ENCODE measurements at regions not wholly inside any gene's neighbourhood (a gene's known extent, or its start where the extent isn't known, plus 50 kb on each side); places are given as distances from the start of the nearest gene placed in this dataset.
"Not testable (repeated sequence)": the region's sequence is repeated elsewhere in the genome, so short reads cannot be mapped to it uniquely, and the experiment has no call there.

DNA sequence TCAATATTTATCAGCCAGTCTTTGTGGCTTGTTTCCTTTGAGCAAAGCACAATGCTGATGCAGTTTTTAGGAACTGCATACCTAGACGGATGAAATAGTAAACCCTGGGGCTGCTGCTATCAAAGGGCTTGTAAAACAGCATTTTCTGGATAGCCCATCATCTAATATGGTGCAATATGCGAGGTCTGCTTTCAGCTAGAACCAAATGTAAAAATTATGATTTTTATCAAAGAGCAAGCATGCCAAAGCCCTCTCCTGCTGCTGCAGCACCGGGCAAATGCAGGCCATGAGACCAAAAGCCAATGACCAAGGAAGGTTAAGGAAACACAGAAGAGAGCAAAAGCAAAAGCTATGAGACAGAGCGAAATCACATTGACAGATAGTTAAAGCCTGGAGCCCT lies 1000.4 kb downstream of the MAT2B start:
- TF ChIP-seq, protein P1, sequence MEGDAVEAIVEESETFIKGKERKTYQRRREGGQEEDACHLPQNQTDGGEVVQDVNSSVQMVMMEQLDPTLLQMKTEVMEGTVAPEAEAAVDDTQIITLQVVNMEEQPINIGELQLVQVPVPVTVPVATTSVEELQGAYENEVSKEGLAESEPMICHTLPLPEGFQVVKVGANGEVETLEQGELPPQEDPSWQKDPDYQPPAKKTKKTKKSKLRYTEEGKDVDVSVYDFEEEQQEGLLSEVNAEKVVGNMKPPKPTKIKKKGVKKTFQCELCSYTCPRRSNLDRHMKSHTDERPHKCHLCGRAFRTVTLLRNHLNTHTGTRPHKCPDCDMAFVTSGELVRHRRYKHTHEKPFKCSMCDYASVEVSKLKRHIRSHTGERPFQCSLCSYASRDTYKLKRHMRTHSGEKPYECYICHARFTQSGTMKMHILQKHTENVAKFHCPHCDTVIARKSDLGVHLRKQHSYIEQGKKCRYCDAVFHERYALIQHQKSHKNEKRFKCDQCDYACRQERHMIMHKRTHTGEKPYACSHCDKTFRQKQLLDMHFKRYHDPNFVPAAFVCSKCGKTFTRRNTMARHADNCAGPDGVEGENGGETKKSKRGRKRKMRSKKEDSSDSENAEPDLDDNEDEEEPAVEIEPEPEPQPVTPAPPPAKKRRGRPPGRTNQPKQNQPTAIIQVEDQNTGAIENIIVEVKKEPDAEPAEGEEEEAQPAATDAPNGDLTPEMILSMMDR (IDR thresholded peaks at IDR 0.05), result no peak
- no peak for DNase-seq (ENCODE audit: low spot score)
- no peak overlapping the region for H3K4me3 ChIP-seq

GRCh38 chr5:164518067-164518740 lies 1012.8 kb downstream of the MAT2B start:
- Histone ChIP-seq H3K4me1 (no peaks in the 10 kb centered on the region), H3K27ac (no peak overlapping the region), H3K4me3 (no peak overlapping the region), H3K27me3 (no peaks in the 10 kb centered on the region), H3K36me3 (no peaks in the 10 kb centered on the region), H3K9me3 (no peaks in the 10 kb centered on the region)
- TF ChIP-seq, protein P1 (IDR thresholded peaks at IDR 0.05), result no peak
- no peak for DNase-seq (ENCODE audit: low spot score)

More for the DNA sequence above, 1000.4 kb downstream of the MAT2B start:
- Histone ChIP-seq H3K36me3 (no peaks in the 10 kb centered on the region), H3K27me3 (no peaks in the 10 kb centered on the region), H3K9me3 (no peaks in the 10 kb centered on the region), H3K4me1 (no peaks in the 10 kb centered on the region), H3K27ac (no peak overlapping the region)

DNA sequence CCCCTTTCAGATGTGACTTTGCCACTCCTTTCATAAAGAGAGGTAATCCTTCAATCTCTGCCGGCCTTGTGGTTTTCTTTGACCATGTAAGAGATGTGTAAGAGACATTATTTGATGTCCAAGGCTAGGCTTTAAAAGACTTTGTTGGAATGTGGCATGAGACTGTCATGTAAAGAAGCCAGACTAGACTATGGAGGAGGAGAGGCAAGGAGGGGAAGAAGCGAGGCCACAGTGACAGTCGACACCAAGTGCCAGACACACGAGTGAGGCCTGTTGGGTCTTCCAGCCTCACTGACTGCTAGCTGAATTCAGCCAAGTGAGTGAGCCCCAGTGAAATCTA lies 1013.3 kb downstream of the MAT2B start:
- H3K4me1 ChIP-seq, result no peaks in the 10 kb centered on the region
- H3K9me3 ChIP-seq, result no peaks in the 10 kb centered on the region
- H3K36me3 ChIP-seq, result no peaks in the 10 kb centered on the region
- no peak for DNase-seq (ENCODE audit: low spot score)
- no peak overlapping the region for H3K27ac ChIP-seq
- no peak overlapping the region for H3K4me3 ChIP-seq
- H3K27me3 ChIP-seq, result no peaks in the 10 kb centered on the region
- TF ChIP-seq, protein P1 (IDR thresholded peaks at IDR 0.05), result no peak

- Histone ChIP-seq H3K9me3 (no peaks in the 10 kb centered on the region), H3K27ac (no peak overlapping the region), H3K4me1 (no peaks in the 10 kb centered on the region), H3K27me3 (no peaks in the 10 kb centered on the region), H3K4me3 (no peak overlapping the region), H3K36me3 (no peaks in the 10 kb centered on the region)
- no peak for DNase-seq (ENCODE audit: low spot score)
- TF ChIP-seq, protein P1 (IDR thresholded peaks at IDR 0.05), result no peak
Measured at GRCh38 chr5:164532235-164532900, 1026.9 kb downstream of the MAT2B start.

DNA sequence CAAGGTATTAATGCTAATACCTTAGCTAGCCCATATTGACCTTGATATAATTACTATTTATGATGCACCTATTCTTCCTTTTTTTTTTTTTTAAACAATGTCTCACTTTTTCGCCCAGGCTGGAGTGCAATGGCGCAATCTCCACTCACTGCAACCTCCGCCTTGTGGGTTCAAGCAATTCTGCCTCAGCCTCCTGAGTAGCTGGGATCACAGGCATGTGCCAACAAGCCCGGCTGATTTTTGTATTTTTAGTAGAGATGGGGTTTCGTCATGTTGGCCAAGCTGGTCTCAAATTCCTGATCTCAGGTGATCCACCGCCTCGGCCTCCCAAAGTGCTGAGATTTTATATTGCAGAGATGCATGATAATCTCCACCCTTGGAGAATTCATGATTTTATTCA lies 1028.0 kb downstream of the MAT2B start:
- H3K36me3 ChIP-seq; DNase-seq (ENCODE audit: low spot score); H3K27ac ChIP-seq; H3K4me1 ChIP-seq; H3K4me3 ChIP-seq; H3K27me3 ChIP-seq; H3K9me3 ChIP-seq: not testable (repeated sequence)

- TF ChIP-seq, protein P1 (IDR thresholded peaks at IDR 0.05), result no peak
- Histone ChIP-seq H3K27ac (no peak overlapping the region), H3K4me3 (no peak overlapping the region), H3K4me1 (no peaks in the 10 kb centered on the region), H3K27me3 (no peaks in the 10 kb centered on the region), H3K36me3 (no peaks in the 10 kb centered on the region), H3K9me3 (no peaks in the 10 kb centered on the region)
- DNase-seq (ENCODE audit: low spot score), result no peak
Measured at GRCh38 chr5:164540174-164540573, 1034.8 kb downstream of the MAT2B start.
